Loucy (cell line): ENCODE measurements at regions not wholly inside any gene's neighbourhood (a gene's known extent, or its start where the extent isn't known, plus 50 kb on each side); places are given as distances from the start of the nearest gene placed in this dataset.
"Not testable (repeated sequence)": the region's sequence is repeated elsewhere in the genome, so short reads cannot be mapped to it uniquely, and the experiment has no call there.

Experiments
- H2AFZ ChIP-seq: fragments of 200-600 bp; sonication (generic); 2 replicates; pipeline ENCODE4 v1.6.0; 2016; ENCODE audit warnings: antibody characterized with exemption, mild to moderate bottlenecking, low read length, moderate library complexity
- H3F3A ChIP-seq: fragments of 200-600 bp; 2 replicates; pipeline ENCODE4 v1.6.0; 2016; ENCODE audit warnings: antibody characterized with exemption, low read depth, mild to moderate bottlenecking
- H3K27me3 ChIP-seq: fragments of 200-600 bp; sonication (generic); 2 replicates; pipeline ENCODE4 v1.6.1; 2014; ENCODE audit warnings: low read length, mild to moderate bottlenecking; ENCODE audit not compliant: insufficient read depth, poor library complexity, severe bottlenecking
- H3K36me3 ChIP-seq: fragments of 200-600 bp; sonication (generic); 2 replicates; pipeline ENCODE4 v1.6.1; 2016; ENCODE audit warnings: low read length; ENCODE audit not compliant: insufficient read depth
- H3K4me1 ChIP-seq: fragments of 200-600 bp; sonication (generic); 2 replicates; pipeline ENCODE4 v1.5.1; 2014; ENCODE audit warnings: low read length, mild to moderate bottlenecking; ENCODE audit not compliant: insufficient read depth, poor library complexity, severe bottlenecking
- H3K4me2 ChIP-seq: fragments of 200-600 bp; sonication (generic); 2 replicates; pipeline ENCODE4 v1.6.0; 2014; ENCODE audit warnings: antibody characterized with exemption, low read length, low read depth, mild to moderate bottlenecking; ENCODE audit not compliant: poor library complexity, severe bottlenecking
- H3K4me3 ChIP-seq: fragments of 200-600 bp; sonication (generic); 2 replicates; pipeline ENCODE4 v1.5.1; 2014; ENCODE audit warnings: low read length, mild to moderate bottlenecking, mixed read lengths; ENCODE audit not compliant: poor library complexity, severe bottlenecking
- H3K79me2 ChIP-seq: fragments of 200-600 bp; sonication (generic); 2 replicates; pipeline ENCODE4 v1.6.1; 2014; ENCODE audit warnings: low read length; ENCODE audit not compliant: insufficient read depth
- H3K9ac ChIP-seq: fragments of 200-600 bp; sonication (generic); 2 replicates; pipeline ENCODE4 v1.6.0; 2014; ENCODE audit warnings: mild to moderate bottlenecking, low read depth, low read length, moderate library complexity; ENCODE audit not compliant: poor library complexity, severe bottlenecking
- H3K9me2 ChIP-seq: fragments of 200-600 bp; sonication (generic); replicated peaks from 2 replicates; pipeline ENCODE4 v1.6.1; 2016; ENCODE audit warnings: low read depth, low read length, mixed read lengths
- H3K9me3 ChIP-seq: fragments of 200-600 bp; sonication (generic); 2 replicates; pipeline ENCODE4 v1.6.1; 2014; ENCODE audit warnings: mild to moderate bottlenecking, antibody characterized with exemption, low read length, low read depth; ENCODE audit not compliant: insufficient read depth
- H4K20me1 ChIP-seq: fragments of 200-600 bp; sonication (generic); 2 replicates; pipeline ENCODE4 v1.6.0; 2014; ENCODE audit warnings: antibody characterized with exemption, low read length, mild to moderate bottlenecking; ENCODE audit not compliant: insufficient read depth, poor library complexity, severe bottlenecking
- EZH2phosphoT487 ChIP-seq: fragments of 200-600 bp; IDR thresholded peaks from 2 replicates; pipeline ENCODE4 v1.6.1; 2018; ENCODE audit warnings: antibody characterized with exemption, mild to moderate bottlenecking, moderate library complexity, borderline replicate concordance
- TF ChIP-seq, protein P1 (sequence below): fragments of 200-600 bp; sonication (generic); conservative IDR thresholded peaks from 2 replicates; pipeline ENCODE4 v1.5.1; 2014; ENCODE audit warnings: mild to moderate bottlenecking, antibody characterized with exemption, low read length

DNA sequence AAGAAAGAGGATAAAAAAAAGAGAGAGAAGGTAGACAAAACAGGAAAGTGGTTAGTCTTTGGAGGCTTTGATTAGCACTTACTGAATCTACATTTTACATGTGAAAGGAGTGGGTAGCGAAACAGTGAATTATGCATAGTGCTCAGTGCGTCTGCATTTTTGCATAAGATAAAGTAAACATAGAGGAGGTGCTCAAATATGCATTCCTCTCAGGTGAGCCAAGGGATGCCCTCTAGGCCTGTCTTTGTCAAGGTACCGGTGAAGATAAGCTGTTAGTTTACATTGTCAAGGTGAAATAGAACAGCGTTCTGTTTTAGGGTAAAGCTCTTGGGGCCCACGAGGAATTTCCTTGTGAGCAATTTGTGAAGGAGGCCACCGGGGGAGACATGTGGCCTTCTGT lies 260.6 kb downstream of the TRIML1 start:
- no peaks in the 10 kb centered on the region for H3K79me2 ChIP-seq
- H3K36me3 ChIP-seq = no peaks in the 10 kb centered on the region
- no peak overlapping the region for H3K4me3 ChIP-seq
- TF ChIP-seq EZH2phosphoT487 = no peak
- TF ChIP-seq, protein P1, sequence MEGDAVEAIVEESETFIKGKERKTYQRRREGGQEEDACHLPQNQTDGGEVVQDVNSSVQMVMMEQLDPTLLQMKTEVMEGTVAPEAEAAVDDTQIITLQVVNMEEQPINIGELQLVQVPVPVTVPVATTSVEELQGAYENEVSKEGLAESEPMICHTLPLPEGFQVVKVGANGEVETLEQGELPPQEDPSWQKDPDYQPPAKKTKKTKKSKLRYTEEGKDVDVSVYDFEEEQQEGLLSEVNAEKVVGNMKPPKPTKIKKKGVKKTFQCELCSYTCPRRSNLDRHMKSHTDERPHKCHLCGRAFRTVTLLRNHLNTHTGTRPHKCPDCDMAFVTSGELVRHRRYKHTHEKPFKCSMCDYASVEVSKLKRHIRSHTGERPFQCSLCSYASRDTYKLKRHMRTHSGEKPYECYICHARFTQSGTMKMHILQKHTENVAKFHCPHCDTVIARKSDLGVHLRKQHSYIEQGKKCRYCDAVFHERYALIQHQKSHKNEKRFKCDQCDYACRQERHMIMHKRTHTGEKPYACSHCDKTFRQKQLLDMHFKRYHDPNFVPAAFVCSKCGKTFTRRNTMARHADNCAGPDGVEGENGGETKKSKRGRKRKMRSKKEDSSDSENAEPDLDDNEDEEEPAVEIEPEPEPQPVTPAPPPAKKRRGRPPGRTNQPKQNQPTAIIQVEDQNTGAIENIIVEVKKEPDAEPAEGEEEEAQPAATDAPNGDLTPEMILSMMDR = no peak
- H3K9ac ChIP-seq = no peak overlapping the region
- no peaks in the 10 kb centered on the region for H3K27me3 ChIP-seq
- no peaks in the 10 kb centered on the region for H4K20me1 ChIP-seq
- no peak overlapping the region for H2AFZ ChIP-seq
- H3K9me3 ChIP-seq = peaks cover 6% of the 10 kb centered on the region
- no peaks in the 10 kb centered on the region for H3F3A ChIP-seq
- H3K4me1 ChIP-seq = no peaks in the 10 kb centered on the region
- no peak overlapping the region for H3K4me2 ChIP-seq
- H3K9me2 ChIP-seq = no peaks in the 10 kb centered on the region

DNA sequence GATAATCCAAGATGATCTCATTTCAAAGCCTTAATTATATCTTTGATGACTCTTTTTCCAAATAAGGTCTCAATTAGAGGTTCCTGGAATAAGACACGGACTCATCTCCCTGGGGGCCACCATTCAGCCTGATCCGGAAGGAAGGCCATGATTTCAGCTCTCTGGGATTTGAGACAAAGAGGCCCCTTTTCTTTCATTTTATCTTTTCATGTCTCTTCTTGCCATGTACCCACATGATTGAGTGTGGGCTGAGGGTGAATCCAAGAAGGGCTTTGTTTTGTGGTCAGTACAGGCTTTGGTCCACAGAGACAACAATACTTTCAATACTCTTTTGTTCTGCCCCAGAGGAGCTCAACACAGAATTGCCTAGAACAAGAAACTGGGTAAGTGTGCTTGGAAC lies 261.2 kb downstream of the TRIML1 start:
- Histone ChIP-seq H4K20me1 (no peaks in the 10 kb centered on the region), H2AFZ (no peak overlapping the region), H3K4me3 (no peak overlapping the region), H3K4me2 (no peak overlapping the region), H3K36me3 (no peaks in the 10 kb centered on the region), H3K4me1 (no peaks in the 10 kb centered on the region), H3K27me3 (no peaks in the 10 kb centered on the region), H3K9ac (no peak overlapping the region), H3K9me3 (peaks cover 6% of the 10 kb centered on the region), H3K79me2 (no peaks in the 10 kb centered on the region), H3F3A (no peaks in the 10 kb centered on the region), H3K9me2 (no peaks in the 10 kb centered on the region)
- no peak for TF ChIP-seq EZH2phosphoT487
- TF ChIP-seq, protein P1 = no peak

DNA sequence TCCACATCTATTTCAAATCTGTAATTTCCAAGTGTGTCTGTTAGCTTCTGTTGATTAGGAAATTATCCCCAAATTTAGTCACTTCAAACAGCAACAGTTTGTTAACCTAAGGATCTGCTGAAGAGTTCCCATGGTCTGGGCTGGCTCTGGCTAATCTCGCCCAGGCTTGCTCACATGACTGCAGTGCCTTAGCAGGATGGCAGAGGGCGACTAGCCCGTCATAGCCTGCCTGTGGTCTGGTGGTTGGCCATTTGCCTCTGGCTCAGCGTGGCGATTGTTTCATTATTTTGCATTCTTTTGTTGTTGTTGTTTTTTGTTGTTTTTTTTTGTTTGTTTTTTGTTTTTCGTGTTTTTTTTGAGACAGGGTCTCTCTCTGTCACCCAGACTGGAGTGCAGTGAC lies 264.0 kb downstream of the TRIML1 start:
- Histone ChIP-seq H4K20me1 (no peaks in the 10 kb centered on the region), H3F3A (no peaks in the 10 kb centered on the region), H3K9me3 (peaks cover 6% of the 10 kb centered on the region; the same call in 1 of the 2 replicates), H3K4me2 (no peak overlapping the region), H2AFZ (no peak overlapping the region), H3K4me1 (no peaks in the 10 kb centered on the region), H3K79me2 (no peaks in the 10 kb centered on the region), H3K9ac (no peak overlapping the region), H3K9me2 (no peaks in the 10 kb centered on the region), H3K36me3 (no peaks in the 10 kb centered on the region), H3K27me3 (no peaks in the 10 kb centered on the region), H3K4me3 (no peak overlapping the region)
- TF ChIP-seq, protein P1 = no peak
- TF ChIP-seq EZH2phosphoT487 = no peak

DNA sequence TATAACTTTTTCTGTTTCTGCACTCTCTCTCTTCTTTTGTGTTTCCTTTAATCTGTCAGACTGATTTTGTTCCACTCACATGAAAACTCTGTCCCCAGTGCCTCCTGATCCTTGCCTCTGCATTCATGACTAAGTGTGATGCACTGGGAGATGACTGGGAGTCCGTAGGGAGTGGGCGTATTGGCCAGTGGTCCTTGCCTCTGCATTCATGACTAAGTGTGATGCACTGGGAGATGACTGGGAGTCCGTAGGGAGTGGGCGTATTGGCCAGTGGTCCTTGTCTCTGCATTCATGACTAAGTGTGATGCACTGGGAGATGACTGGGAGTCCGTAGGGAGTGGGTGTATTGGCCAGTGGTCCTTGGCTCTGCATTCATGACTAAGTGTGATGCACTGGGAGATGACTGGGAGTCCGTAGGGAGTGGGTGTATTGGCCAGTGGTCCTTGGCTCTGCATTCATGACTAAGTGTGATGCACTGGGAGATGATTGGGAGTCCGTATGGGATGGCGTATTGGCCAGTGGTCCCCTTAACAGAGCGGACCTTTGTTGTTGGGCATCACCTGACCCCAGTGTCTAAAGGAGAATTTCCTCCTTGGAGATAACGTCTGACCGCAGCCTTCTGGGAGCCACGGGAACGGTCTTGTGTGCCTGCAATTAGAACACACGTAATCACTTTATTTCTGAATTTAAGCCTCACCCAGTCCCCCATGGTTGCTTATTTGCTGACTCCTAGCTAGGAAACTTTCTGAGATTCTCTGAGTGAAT lies 266.0 kb downstream of the TRIML1 start:
- not testable (repeated sequence) for H3K4me1 ChIP-seq, H4K20me1 ChIP-seq, H3K36me3 ChIP-seq, H2AFZ ChIP-seq, H3K4me3 ChIP-seq, H3F3A ChIP-seq, H3K9me2 ChIP-seq, H3K9ac ChIP-seq, H3K27me3 ChIP-seq, H3K79me2 ChIP-seq, H3K9me3 ChIP-seq, H3K4me2 ChIP-seq
